ENCODE measurements at regions not wholly inside any gene's neighbourhood (a gene's known extent, or its start where the extent isn't known, plus 50 kb on each side); places are given as distances from the start of the nearest gene placed in this dataset.
"Not testable (repeated sequence)": the region's sequence is repeated elsewhere in the genome, so short reads cannot be mapped to it uniquely, and the experiment has no call there.

DNA sequence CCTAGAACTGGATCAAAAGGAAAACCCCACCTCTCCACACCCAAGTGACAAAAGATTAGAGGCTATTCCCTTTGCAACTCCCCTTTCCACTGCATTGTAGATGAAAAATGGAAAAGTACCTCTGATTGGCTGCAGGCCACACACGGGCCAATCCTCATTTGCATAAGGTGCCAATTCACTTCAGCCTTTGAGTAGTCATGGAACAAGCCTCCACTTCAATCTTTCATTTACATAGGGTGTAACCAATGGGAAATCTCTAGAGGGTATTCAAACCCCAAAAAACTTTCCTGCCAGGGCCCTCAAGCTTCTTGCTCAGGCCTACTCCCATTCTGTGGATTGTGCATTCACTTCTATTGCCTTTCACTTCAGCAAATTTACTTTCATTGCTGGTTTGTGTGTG, 122.3 kb upstream of the KCND3 start:
- DNase-seq (ENCODE audit: low spot score) = no peak
- no peaks in the 10 kb centered on the region for H3K4me1 ChIP-seq (ENCODE audit: insufficient read depth, poor library complexity, severe bottlenecking)
- no peak for TF ChIP-seq CTCF (IDR thresholded peaks at IDR 0.05; ENCODE audit: poor library complexity, severe bottlenecking)
- ATAC-seq (ENCODE audit: low read depth) = no peak
- H3K9me3 ChIP-seq (ENCODE audit: severe bottlenecking) = no peaks in the 10 kb centered on the region
- no peak overlapping the region for H3K27ac ChIP-seq (ENCODE audit: poor library complexity, severe bottlenecking)
- H3K27me3 ChIP-seq (ENCODE audit: insufficient read depth, poor library complexity, severe bottlenecking) = no peaks in the 10 kb centered on the region
- no peak overlapping the region for H3K4me3 ChIP-seq (ENCODE audit: severe bottlenecking)
- H3K36me3 ChIP-seq (ENCODE audit: low read depth) = no peaks in the 10 kb centered on the region

DNA sequence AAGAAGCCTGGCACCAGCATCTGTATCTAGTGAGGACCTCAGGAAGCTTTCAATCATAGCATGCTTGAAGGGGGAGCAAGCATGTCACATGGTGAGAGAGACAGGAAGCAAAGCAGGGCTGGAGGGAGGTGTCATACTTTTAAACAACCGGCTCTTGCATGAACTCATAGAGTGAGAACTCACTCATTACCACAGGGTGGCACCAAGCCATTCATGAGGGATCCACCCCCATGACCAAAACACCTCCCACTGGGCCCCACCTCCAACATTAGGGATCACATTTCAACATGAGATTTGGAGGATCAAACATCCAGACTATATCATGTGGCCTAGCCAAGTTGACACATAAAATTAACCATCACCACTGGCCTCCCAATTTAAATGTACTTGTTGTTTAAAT, 125.1 kb upstream of the KCND3 start:
- peaks cover 3% of the 10 kb centered on the region for H3K27me3 ChIP-seq (ENCODE audit: insufficient read depth, poor library complexity, severe bottlenecking)
- no peaks in the 10 kb centered on the region for H3K9me3 ChIP-seq (ENCODE audit: severe bottlenecking)
- H3K4me3 ChIP-seq (ENCODE audit: severe bottlenecking) = no peak overlapping the region
- no peak for TF ChIP-seq CTCF (IDR thresholded peaks at IDR 0.05; ENCODE audit: poor library complexity, severe bottlenecking)
- H3K36me3 ChIP-seq (ENCODE audit: low read depth) = no peaks in the 10 kb centered on the region
- no peak overlapping the region for H3K27ac ChIP-seq (ENCODE audit: poor library complexity, severe bottlenecking)
- DNase-seq (ENCODE audit: low spot score) = no peak
- ATAC-seq (ENCODE audit: low read depth) = no peak
- no peaks in the 10 kb centered on the region for H3K4me1 ChIP-seq (ENCODE audit: insufficient read depth, poor library complexity, severe bottlenecking)

GRCh38 chr1:112126598-112126997, 137.1 kb upstream of the KCND3 start:
- Histone ChIP-seq H3K36me3 (ENCODE audit: low read depth) (no peaks in the 10 kb centered on the region), H3K27me3 (ENCODE audit: insufficient read depth, poor library complexity, severe bottlenecking) (no peaks in the 10 kb centered on the region), H3K4me3 (ENCODE audit: severe bottlenecking) (no peak overlapping the region), H3K9me3 (ENCODE audit: severe bottlenecking) (no peaks in the 10 kb centered on the region), H3K27ac (ENCODE audit: poor library complexity, severe bottlenecking) (no peak overlapping the region), H3K4me1 (ENCODE audit: insufficient read depth, poor library complexity, severe bottlenecking) (no peaks in the 10 kb centered on the region)
- no peak for DNase-seq (ENCODE audit: low spot score)
- TF ChIP-seq CTCF (IDR thresholded peaks at IDR 0.05; ENCODE audit: poor library complexity, severe bottlenecking) = no peak
- ATAC-seq (ENCODE audit: low read depth) = no peak

DNA sequence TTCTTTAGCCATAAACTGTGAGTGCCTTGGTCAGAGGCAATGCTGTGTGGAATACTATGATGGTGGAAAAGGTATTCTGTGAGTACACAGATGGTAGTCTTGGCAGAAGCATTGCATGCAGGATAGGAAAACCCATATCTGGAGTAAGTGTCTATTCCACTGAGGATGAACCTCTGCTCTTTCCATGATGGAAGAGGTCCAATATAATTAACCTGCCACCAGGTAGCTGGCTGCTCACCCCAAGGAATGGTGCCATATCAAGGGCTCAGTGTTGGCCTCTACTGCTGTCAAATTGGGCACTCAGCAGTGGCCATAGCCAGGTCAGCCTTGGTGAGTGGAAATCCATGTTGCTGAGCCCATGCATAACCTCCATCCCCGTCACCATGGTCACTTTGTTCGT, 138.1 kb upstream of the KCND3 start:
- not testable (repeated sequence) for H3K9me3 ChIP-seq (ENCODE audit: severe bottlenecking); ATAC-seq (ENCODE audit: low read depth)

GRCh38 chr1:112133487-112133886, 144.0 kb upstream of the KCND3 start:
- no peaks in the 10 kb centered on the region for H3K27me3 ChIP-seq (ENCODE audit: insufficient read depth, poor library complexity, severe bottlenecking)
- H3K36me3 ChIP-seq (ENCODE audit: low read depth) = no peaks in the 10 kb centered on the region
- ATAC-seq (ENCODE audit: low read depth) = no peak
- no peak for DNase-seq (ENCODE audit: low spot score)
- no peak overlapping the region for H3K4me3 ChIP-seq (ENCODE audit: severe bottlenecking)
- no peak for TF ChIP-seq CTCF (IDR thresholded peaks at IDR 0.05; ENCODE audit: poor library complexity, severe bottlenecking)
- H3K9me3 ChIP-seq (ENCODE audit: severe bottlenecking) = no peaks in the 10 kb centered on the region
- H3K27ac ChIP-seq (ENCODE audit: poor library complexity, severe bottlenecking) = no peak overlapping the region
- no peaks in the 10 kb centered on the region for H3K4me1 ChIP-seq (ENCODE audit: insufficient read depth, poor library complexity, severe bottlenecking)

More for the DNA sequence above, 138.1 kb upstream of the KCND3 start:
- H3K27me3 ChIP-seq (ENCODE audit: insufficient read depth, poor library complexity, severe bottlenecking); DNase-seq (ENCODE audit: low spot score); H3K27ac ChIP-seq (ENCODE audit: poor library complexity, severe bottlenecking); H3K4me3 ChIP-seq (ENCODE audit: severe bottlenecking); H3K36me3 ChIP-seq (ENCODE audit: low read depth); H3K4me1 ChIP-seq (ENCODE audit: insufficient read depth, poor library complexity, severe bottlenecking): not testable (repeated sequence)
